Mucosa of descending colon (tissue), 1 donor: ENCODE measurements at regions not wholly inside any gene's neighbourhood (a gene's known extent, or its start where the extent isn't known, plus 50 kb on each side); places are given as distances from the start of the nearest gene placed in this dataset. TPM values are rescaled to one million over a fixed set of nuclear protein-coding genes. Genes with fewer than 3 reads are reported as not detected.

ENCODE experiments used
- microRNA-seq: library from miRNA; unstranded; fragments of <30 nt; microRNA quantifications from one replicate; pipeline ENCODE4, GENCODE V29; 2019
- donor health status: DM: no; HTN: no; CAD: no; lungs with moderate emphysema.

Small RNA genes lying in the stretch of these regions (microRNA-seq; reads per million reads assigned to microRNA genes)
- gene MIR1269A, result not detected
